ENCODE measurements at regions not wholly inside any gene's neighbourhood (a gene's known extent, or its start where the extent isn't known, plus 50 kb on each side); places are given as distances from the start of the nearest gene placed in this dataset.
A peak's percentile ranks its signal among the peaks of the same experiment; 100 is the strongest.

- Histone ChIP-seq H3K27me3 (no peaks in the 10 kb centered on the region), H3K27ac (no peak overlapping the region), H4K20me1 (no peaks in the 10 kb centered on the region), H3K4me1 (peaks cover 17% of the 10 kb centered on the region), H3K9me3 (0 out of 2 replicates have a peak, but pooled peaks cover 4% of the 10 kb centered on the region), H3K9ac (no peak overlapping the region), H3K4me2 (no peak overlapping the region), H3K4me3 (no peak overlapping the region), H3K36me3 (no peaks in the 10 kb centered on the region)
- no peak for TF ChIP-seq Cebpa-rat (IDR thresholded peaks at IDR 0.05)
Measured at GRCh38 chr11:31915867-31916266, 104.7 kb upstream of the PAX6 start.

- Histone ChIP-seq H3K27ac (no peak overlapping the region), H3K27me3 (no peaks in the 10 kb centered on the region), H3K4me1 (peaks cover 17% of the 10 kb centered on the region), H3K9me3 (0 out of 2 replicates have a peak, but pooled peaks cover 4% of the 10 kb centered on the region), H3K36me3 (no peaks in the 10 kb centered on the region), H3K4me2 (peak overlapping the region; percentile 55), H4K20me1 (no peaks in the 10 kb centered on the region), H3K9ac (no peak overlapping the region), H3K4me3 (no peak overlapping the region)
- TF ChIP-seq Cebpa-rat (IDR thresholded peaks at IDR 0.05): no peak
Measured at GRCh38 chr11:31913985-31914384, 102.9 kb upstream of the PAX6 start.

GRCh38 chr11:31912808-31913207, 101.7 kb upstream of the PAX6 start:
- H3K4me1 ChIP-seq: peaks cover 17% of the 10 kb centered on the region
- 0 out of 2 replicates have a peak, but pooled peaks cover 4% of the 10 kb centered on the region for H3K9me3 ChIP-seq
- no peak overlapping the region for H3K9ac ChIP-seq
- no peaks in the 10 kb centered on the region for H3K36me3 ChIP-seq
- H3K4me2 ChIP-seq: no peak overlapping the region
- TF ChIP-seq Cebpa-rat (IDR thresholded peaks at IDR 0.05): no peak
- H3K27me3 ChIP-seq: no peaks in the 10 kb centered on the region
- H3K4me3 ChIP-seq: no peak overlapping the region
- no peaks in the 10 kb centered on the region for H4K20me1 ChIP-seq
- H3K27ac ChIP-seq: no peak overlapping the region

GRCh38 chr11:31910950-31911576, 99.9 kb upstream of the PAX6 start:
- Histone ChIP-seq H3K4me2 (no peak overlapping the region), H3K27me3 (no peaks in the 10 kb centered on the region), H3K4me3 (no peak overlapping the region), H3K36me3 (no peaks in the 10 kb centered on the region), H3K9me3 (0 out of 2 replicates have a peak, but pooled peaks cover 4% of the 10 kb centered on the region), H4K20me1 (no peaks in the 10 kb centered on the region), H3K9ac (no peak overlapping the region), H3K27ac (no peak overlapping the region), H3K4me1 (peaks cover 17% of the 10 kb centered on the region)
- TF ChIP-seq Cebpa-rat (IDR thresholded peaks at IDR 0.05): no peak

- Histone ChIP-seq H3K27me3 (no peaks in the 10 kb centered on the region), H3K4me3 (no peak overlapping the region)
Measured at GRCh38 chr11:31903225-31904074, 92.3 kb upstream of the PAX6 start.

GRCh38 chr11:31902706-31903105, 91.6 kb upstream of the PAX6 start:
- no peaks in the 10 kb centered on the region for H3K9me3 ChIP-seq
- H3K36me3 ChIP-seq: no peaks in the 10 kb centered on the region
- TF ChIP-seq Cebpa-rat (IDR thresholded peaks at IDR 0.05): no peak
- H4K20me1 ChIP-seq: no peaks in the 10 kb centered on the region
- H3K4me3 ChIP-seq: no peak overlapping the region
- no peak overlapping the region for H3K27ac ChIP-seq
- no peak overlapping the region for H3K4me2 ChIP-seq
- no peak overlapping the region for H3K9ac ChIP-seq
- no peaks in the 10 kb centered on the region for H3K4me1 ChIP-seq
- no peaks in the 10 kb centered on the region for H3K27me3 ChIP-seq

More at GRCh38 chr11:31903225-31904074, 92.3 kb upstream of the PAX6 start:
- Histone ChIP-seq H3K4me2 (no peak overlapping the region), H3K9me3 (no peaks in the 10 kb centered on the region), H3K27ac (no peak overlapping the region), H3K4me1 (no peaks in the 10 kb centered on the region), H4K20me1 (no peaks in the 10 kb centered on the region), H3K9ac (no peak overlapping the region), H3K36me3 (no peaks in the 10 kb centered on the region)
- no peak for TF ChIP-seq Cebpa-rat (IDR thresholded peaks at IDR 0.05)

GRCh38 chr11:31895926-31896325, 84.8 kb upstream of the PAX6 start:
- no peak overlapping the region for H3K4me2 ChIP-seq
- no peak for TF ChIP-seq Cebpa-rat (IDR thresholded peaks at IDR 0.05)
- no peak overlapping the region for H3K4me3 ChIP-seq
- H3K9ac ChIP-seq: no peak overlapping the region
- no peaks in the 10 kb centered on the region for H4K20me1 ChIP-seq
- no peaks in the 10 kb centered on the region for H3K4me1 ChIP-seq
- no peaks in the 10 kb centered on the region for H3K27me3 ChIP-seq
- no peak overlapping the region for H3K27ac ChIP-seq
- H3K36me3 ChIP-seq: no peaks in the 10 kb centered on the region
- no peaks in the 10 kb centered on the region for H3K9me3 ChIP-seq

- Histone ChIP-seq H3K36me3 (no peaks in the 10 kb centered on the region), H3K4me3 (no peak overlapping the region)
- no peak for TF ChIP-seq Cebpa-rat (IDR thresholded peaks at IDR 0.05)
Measured at GRCh38 chr11:31887180-31887579, 76.1 kb upstream of the PAX6 start.

GRCh38 chr11:31884080-31884479, 73.0 kb upstream of the PAX6 start:
- no peak for TF ChIP-seq Cebpa-rat (IDR thresholded peaks at IDR 0.05)
- no peak overlapping the region for H3K4me3 ChIP-seq
- H3K9me3 ChIP-seq: no peaks in the 10 kb centered on the region
- no peak overlapping the region for H3K27ac ChIP-seq
- no peak overlapping the region for H3K4me2 ChIP-seq
- no peaks in the 10 kb centered on the region for H3K27me3 ChIP-seq
- no peak overlapping the region for H3K9ac ChIP-seq
- H3K36me3 ChIP-seq: no peaks in the 10 kb centered on the region
- no peaks in the 10 kb centered on the region for H3K4me1 ChIP-seq
- no peaks in the 10 kb centered on the region for H4K20me1 ChIP-seq

More at GRCh38 chr11:31887180-31887579, 76.1 kb upstream of the PAX6 start:
- no peaks in the 10 kb centered on the region for H3K9me3 ChIP-seq
- no peak overlapping the region for H3K9ac ChIP-seq
- no peaks in the 10 kb centered on the region for H4K20me1 ChIP-seq
- no peak overlapping the region for H3K4me2 ChIP-seq
- no peaks in the 10 kb centered on the region for H3K27me3 ChIP-seq
- no peak overlapping the region for H3K27ac ChIP-seq
- H3K4me1 ChIP-seq: no peaks in the 10 kb centered on the region

GRCh38 chr11:31883435-31883834, 72.3 kb upstream of the PAX6 start:
- no peak overlapping the region for H3K4me2 ChIP-seq
- TF ChIP-seq Cebpa-rat (IDR thresholded peaks at IDR 0.05): no peak
- no peaks in the 10 kb centered on the region for H3K27me3 ChIP-seq
- H3K9ac ChIP-seq: no peak overlapping the region
- no peaks in the 10 kb centered on the region for H3K9me3 ChIP-seq
- H3K36me3 ChIP-seq: no peaks in the 10 kb centered on the region
- no peak overlapping the region for H3K4me3 ChIP-seq
- H3K4me1 ChIP-seq: no peaks in the 10 kb centered on the region
- H4K20me1 ChIP-seq: no peaks in the 10 kb centered on the region
- H3K27ac ChIP-seq: no peak overlapping the region
